SW 1271 (cell line): ENCODE measurements at regions not wholly inside any gene's neighbourhood (a gene's known extent, or its start where the extent isn't known, plus 50 kb on each side); places are given as distances from the start of the nearest gene placed in this dataset.
"Not testable (repeated sequence)": the region's sequence is repeated elsewhere in the genome, so short reads cannot be mapped to it uniquely, and the experiment has no call there.

Experiments used
- DNase-seq, 2 experiments: peaks; one replicate each; lab custom pipeline; 2025; lab: John Stamatoyannopoulos, UW

DNA sequence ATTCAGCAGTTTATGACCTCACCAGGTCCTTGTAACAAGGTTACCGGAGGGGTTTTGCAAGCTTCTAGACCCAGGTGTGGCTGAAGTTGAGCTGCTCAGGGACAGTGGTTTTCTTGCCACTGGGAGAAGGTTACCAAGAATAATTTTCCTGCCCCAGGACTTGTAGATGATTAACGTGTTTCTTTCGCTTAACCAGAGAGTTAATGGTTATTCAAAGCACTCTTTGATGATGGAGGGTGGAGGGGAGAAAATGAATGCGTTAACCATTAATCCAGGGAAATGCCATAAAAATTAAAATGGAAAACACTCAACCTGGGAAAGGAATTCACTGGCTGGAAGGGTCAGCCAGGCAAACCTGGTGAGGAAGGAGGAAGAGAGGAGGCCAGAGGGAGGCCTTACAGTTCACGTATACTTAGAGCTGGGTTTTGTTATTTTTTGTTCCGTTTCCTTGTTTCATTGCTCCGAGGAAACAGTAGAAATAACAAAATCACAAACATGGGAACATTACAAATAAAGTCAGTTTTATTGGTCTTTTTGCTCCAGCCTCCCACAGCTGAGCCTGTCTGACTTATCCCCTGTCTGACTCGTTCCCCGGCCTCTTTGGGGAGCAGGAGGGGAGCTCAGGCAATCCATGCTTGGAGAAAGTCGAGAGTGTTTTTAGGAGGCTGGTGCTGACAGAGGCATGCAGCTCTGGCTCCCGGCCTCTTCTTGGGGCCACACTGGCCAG, 207.5 kb upstream of the IRF2BP2 start:
- DNase-seq, result not testable (repeated sequence)

DNA sequence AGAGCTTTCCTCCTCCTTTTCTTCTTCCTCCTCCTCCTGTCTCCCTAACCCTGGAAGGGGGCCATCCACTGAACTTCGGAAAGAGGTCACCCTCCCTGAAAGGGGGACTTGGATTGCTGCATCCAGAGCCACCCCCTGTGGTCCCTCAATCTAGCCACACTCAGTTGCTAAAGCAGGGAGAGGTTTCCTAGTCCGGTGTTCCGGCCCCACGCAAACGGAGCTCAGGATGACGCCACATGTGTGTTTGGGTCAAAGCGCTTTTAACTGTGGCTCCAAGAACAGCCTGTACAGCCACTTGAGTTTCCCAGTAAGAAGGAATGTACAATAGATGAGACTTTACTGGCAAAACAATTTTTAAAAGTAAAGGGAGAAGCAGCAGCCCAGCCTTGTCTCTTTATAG, 206.9 kb upstream of the IRF2BP2 start:
- not testable (repeated sequence) for DNase-seq

DNA sequence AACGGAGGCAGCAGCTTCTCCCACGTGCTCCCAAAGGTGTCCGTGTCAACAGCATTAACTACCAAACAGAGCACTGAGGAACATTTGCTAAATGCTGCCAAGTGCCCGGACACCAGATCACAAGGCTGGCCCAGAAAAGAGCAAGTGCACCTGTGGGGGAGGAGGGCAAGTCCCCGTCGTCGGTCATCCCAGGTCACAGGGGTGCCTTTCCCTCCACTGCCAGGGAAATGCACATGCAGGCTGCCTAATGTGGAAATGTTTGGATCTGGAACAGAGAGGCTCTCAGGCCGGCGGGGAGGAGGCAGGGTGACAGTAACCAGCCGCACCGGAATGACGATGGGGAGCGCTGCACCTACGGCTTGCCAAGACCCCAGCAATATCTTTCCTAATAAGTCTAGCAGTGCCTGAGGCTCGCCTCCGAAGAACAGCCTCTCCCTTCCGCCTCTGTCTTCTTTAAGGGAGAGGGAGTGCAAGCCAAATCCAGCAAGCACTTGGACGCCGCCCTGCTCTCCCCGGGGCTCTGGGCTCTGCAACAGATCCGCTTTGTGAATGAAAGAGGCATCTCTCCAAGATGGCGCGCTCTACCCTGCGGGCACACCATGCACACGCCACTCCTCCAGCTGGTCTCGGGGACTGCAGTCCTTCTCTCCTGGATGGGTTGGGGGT, 206.3 kb upstream of the IRF2BP2 start:
- not testable (repeated sequence) for DNase-seq

DNA sequence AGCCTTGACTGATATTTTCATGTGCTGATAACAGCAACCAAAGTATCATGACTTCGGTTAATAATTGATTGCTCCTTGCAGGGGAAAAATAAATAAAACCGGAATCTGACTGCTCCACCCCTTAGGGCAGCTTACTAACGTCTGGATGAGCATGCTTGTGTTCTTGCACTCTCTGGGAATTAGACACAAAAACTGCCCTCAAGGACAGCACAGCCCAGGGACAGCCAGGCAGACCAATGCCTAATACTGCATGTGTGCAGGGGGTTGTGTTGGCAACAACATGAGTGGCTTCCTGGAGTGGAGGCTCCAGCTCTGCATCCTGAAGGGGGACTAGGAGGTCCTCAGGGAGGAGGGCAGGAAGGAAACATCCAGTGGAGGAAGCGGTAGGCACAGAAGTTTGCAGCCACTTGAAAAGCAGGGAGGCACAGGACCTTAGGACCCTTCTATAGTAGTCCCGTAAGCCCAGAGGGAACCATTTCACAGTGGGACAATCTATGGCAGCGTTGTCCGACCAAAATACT, 205.4 kb upstream of the IRF2BP2 start:
- DNase-seq, result not testable (repeated sequence)

DNA sequence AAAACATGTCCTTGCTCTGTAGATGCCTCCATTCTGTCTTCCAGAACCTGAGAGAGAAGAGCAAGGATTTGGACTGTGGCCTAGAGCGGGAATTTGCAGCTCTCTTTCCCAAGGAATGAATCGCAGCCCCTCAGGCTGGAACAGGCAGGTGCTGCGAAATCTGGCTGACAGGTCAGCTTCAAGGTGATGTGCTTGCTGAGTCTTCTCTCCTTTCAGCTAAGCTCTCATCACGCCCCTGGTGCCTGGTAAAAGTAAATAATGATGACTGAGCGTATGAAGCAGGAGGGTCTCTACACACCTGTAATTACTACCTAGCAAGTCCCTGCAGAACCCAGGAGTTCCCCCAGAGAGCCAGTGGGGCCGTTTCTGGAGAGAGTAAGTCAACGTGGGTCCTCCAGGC, 204.3 kb upstream of the IRF2BP2 start:
- not testable (repeated sequence) for DNase-seq

DNA sequence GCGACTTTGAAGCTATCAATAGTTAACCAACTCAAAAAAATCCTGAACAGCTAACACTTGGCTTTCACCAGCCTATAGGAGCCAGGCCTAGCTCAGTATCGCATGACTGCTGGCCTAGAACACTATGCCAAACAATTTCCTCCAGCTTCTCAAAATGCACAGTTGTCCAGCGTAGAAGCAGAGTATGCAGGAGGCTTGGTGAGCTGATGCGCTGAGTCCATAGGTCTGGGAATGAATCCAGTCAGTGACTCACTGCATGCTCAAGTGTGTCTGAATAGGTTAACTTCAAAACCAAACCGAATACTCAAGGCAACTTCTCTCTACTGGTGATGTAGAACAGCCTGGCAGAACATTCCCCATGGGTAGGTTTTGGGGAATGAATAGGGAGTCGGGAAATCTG, 201.8 kb upstream of the IRF2BP2 start:
- not testable (repeated sequence) for DNase-seq

DNA sequence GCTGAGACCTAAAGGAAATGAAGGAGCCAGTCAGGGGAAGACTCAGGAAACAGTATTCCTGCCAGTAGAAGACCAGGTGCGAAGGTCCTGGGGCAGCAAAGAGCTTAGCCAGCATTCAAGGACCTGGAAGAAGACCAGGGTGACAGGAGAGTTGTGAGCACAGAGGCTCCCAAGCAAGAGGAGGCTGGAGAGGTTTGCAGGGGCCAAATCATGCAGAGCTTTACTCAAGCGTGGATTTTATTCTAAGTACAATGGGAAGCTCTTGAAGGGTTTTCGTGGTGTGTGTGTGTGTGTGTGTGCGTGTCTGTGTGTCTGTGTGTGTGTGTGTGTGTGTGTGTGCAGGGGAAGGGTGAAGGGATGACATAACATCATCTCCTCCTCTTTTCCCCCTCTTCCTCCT, 200.7 kb upstream of the IRF2BP2 start:
- DNase-seq, result not testable (repeated sequence)

DNA sequence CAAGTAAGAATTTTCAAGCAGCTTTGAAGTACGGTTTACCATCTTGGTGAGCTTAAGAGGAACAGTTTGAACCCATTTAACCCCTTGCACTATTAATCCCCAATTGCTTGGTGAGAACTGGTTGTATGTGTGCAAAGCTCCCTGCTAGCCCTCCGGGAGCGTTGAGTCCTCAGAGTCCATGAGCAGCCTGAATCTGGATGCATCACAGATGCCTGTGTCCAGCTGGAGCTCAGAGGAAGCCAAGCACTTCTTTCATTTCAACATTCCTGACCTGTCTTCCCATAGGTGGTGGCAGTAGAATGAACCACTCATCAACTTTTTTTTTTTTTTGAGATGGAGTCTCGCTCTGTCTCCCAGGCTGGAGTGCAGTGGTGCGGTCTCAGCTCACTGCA, 199.9 kb upstream of the IRF2BP2 start:
- DNase-seq, result not testable (repeated sequence)

DNA sequence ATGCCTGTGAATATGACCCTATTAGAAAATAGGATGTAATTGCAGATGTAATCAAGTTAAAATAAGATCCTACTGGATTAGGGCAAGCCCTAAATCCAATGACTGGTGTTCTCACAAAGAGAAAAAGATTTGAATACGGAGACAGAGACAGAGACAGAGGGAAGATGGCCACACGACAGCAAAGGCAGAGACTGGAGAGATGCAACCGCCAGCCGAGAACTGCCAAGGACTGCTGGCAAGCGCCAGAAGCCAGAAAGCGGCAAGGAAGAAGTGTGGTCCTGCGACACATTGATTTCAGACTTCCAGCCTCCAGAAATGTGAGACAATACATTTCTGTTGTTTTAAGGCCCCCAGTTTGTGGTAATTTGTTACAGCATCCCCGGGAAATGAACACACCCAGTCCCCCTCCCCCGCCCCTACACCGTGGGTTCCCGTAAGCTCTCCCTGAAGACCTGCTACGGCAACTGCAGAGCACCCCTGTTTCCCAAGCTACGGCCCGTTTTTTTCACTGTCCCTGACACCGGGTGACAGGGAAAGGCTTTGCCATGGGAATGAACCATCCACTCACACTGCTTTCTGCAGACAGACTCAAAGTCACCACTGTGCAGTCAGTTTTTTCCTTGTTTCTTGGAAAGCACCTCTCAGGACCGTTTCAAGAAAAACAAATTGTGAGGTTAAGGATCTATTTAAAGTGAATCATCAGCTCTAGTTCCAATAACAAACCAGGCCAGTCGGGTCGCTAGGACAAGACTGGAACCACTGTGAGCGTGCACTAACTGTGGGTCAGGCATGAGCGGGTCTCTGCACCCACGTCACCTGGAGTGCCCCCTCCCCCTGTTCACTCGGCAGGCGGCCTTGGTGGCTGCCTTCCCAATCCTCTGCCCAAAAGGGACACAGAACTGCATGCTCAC, 199.2 kb upstream of the IRF2BP2 start:
- not testable (repeated sequence) for DNase-seq

DNA sequence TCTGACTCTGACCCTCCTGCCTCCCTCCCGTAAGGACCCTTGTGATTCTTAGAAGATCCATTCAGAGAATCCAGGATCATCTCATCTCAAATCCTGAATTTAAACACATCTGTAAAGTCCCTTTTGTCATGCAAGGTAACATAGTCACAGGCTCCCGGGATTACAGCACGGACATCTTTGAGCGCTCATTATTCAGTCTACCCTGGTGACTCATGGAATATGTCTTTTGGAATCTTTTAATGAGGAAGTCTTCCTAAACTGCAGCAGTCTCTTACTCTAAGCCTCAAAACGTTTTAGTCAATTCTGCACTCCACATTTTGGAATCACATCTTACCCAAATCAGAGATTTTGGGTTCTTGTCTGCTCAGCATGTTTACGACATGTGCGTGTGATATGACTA, 198.5 kb upstream of the IRF2BP2 start:
- not testable (repeated sequence) for DNase-seq

DNA sequence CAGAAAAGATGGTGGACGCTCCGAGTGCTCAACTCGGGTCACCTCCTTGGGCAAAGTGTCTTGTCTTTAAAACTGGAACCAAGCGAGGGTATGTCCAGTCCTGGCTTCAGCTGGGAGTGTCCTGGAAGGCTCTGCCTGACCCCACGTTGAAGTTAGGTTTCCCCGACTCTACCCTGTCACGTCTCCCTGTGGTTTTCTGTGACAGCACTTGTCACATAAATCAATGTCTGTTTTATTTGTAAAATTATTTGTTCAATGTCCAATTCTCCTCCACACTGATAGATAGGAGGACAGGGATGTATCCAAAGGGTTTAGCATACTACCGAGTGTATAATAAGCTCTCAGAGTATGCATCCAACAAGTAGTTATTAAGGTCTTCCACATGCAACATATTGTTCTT, 197.7 kb upstream of the IRF2BP2 start:
- not testable (repeated sequence) for DNase-seq

DNA sequence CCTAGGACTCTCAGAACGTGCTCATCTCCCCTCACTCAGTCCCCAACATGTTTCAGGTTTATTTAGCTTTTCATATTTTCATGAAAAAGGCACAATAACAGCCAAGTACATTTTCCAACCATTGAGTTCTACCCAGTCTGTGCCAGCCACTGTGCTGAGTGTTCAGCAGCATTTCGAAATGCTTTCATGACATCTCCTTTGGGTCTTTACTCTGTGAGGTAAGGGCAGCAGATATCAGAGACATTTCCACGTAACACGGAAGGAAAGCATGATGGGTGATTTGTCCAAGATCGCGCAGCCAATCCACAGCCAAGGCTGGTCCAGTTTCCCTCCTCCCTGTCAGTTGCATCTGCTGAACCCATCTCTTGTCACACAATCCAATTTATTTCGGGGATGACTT, 192.6 kb upstream of the IRF2BP2 start:
- DNase-seq, result not testable (repeated sequence)

DNA sequence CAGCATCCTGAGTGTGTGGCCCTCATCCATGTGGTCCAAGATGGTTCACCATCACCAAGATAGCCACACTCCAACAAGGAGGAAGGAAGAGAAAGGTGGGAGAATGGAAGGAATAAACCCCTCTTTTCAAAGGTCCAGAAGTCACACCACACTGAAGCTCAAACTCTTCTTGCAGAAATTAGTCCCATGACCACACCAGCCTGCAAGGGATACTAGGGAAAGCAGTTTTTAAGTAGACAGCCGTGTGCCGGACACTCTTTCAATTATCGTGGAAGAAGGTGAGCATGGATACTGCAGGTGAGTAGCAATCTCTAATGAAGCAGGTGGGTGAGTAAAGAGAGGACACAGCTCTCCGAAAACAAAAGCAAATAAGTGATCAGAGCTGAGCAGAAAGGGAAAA, 191.7 kb upstream of the IRF2BP2 start:
- DNase-seq, result not testable (repeated sequence)

DNA sequence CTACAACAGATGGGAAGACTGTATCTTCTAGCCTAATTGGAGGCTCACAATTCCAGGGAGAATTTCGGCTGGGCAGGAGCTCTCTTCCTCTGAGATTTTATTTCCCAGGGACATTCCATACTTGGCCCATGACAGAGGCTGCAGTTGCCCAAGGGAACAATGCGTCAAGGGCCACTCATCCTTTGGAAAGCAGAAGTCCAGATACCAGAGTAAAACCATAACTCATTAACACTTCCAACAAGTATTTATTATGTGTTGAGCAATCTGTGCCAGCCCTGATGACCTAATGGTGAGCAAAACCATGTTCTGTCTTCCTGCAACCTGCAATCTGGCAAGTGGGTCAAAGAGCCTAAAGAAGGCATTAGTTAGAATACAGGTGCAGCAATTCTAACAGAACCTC, 191.2 kb upstream of the IRF2BP2 start:
- not testable (repeated sequence) for DNase-seq

DNA sequence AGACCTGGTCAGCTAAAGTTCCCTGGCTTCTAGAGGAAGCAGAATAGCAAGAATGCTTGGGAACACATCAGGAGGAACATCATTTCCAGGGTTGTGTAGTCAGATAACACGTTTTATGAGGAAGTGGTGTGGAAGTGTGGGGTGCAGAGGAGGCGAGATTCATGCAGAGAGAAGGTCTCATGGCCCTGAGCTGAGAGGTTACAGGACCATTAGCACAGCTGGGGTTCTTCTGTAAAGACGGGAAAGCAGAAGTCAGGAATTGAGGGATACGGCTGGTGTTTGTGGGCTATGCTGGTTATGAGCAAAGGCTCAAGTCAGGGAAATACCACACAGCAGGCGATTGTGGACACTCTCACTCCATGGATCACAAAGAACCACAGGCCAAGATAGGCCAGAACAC, 190.6 kb upstream of the IRF2BP2 start:
- not testable (repeated sequence) for DNase-seq

DNA sequence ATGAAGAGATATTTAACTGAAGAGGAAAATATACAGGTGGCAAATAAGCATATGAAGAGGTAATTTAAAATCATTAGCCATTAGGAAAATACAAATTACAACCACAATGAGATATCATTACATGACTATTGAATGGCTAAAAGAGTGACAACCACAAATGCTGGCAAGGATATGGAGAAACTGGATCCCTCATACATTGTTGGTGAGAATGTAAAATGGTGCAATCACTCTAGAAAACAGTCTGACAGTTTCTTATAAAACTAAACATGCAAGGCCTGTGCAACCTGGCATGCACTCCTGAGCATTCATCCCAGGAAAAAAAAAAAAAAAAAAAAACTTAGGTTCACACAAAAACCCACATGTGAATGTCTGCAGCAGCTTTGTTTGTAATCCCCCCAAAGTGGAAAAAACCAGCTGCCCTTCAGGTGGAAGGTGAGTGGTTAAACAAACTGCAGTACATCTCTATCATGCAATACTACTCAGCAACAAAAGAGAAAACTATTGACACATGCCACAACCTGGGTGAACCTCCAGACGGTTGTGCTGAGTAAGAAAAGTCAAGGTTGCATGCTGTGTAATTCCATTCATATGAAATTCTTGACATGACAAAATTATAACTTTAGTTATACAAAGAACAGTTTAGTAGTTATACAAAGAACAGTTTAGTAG, 189.2 kb upstream of the IRF2BP2 start:
- DNase-seq, result not testable (repeated sequence)

DNA sequence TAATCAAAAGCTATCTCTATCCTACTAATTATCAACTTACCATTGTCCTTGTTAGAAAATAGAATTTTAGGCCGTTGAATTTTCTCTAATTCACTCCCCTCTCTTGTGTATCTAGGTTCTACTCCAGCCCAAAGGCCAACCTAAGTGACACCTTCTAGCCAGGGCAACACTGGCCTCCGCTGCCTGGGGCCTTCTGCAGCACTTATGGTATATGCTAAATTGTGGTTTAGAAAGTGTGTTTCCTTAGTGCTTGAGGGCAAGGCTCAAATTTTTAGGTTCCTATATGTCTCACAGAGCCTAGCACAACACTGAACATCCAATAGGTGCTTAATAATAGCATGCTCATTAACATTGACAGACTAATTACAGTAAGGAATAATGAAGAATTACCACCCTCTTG, 187.2 kb upstream of the IRF2BP2 start:
- not testable (repeated sequence) for DNase-seq

DNA sequence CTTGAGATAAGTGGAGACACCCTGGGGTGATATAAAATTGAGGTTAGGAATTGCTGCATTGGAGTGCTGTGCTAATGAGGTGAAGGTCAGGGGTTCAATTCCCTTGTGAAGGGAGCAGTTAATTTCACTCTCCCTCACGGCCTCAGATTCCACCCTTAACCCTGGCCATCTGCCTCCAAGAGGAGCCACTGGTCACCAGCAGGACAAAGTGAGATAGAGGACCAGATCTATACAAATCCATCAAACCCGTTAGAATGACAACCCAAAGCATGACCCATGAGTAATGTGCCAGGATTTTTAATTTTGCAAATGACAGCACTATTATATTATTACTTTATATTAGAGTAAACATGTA, 186.4 kb upstream of the IRF2BP2 start:
- not testable (repeated sequence) for DNase-seq

DNA sequence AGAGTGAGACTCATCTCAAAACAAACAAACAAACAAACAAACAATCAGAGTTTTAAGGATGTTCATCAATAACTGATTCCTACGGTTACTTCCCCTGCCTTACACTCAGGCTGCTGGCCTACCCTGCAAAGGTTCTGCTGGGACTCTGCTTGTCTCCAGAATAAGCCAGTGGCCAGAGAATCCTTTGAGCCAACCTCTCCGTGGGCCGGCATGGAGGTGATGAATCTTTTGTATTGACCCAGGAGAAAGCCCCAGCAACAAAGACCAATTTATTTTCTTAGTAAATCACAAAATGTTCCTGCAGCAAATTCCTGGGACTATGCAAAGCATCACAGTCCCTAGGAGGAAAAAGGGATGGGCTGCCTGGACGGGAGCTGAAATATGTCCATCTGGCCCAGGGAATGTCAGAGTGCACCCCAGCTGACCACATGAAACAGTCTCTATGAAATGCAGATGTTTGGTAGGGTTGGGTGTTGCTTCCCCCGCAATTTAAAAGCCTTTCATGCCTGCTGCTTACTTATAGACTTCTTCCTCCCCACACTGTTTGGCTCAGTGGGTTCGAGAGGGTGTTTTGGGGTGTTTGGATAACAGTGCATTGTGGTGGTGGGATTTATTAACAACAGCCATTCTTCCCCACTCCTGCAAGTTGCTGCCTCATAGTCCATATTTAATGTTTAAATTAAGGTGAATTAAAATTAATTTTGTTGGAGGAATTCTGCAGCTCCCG, 185.9 kb upstream of the IRF2BP2 start:
- not testable (repeated sequence) for DNase-seq

DNA sequence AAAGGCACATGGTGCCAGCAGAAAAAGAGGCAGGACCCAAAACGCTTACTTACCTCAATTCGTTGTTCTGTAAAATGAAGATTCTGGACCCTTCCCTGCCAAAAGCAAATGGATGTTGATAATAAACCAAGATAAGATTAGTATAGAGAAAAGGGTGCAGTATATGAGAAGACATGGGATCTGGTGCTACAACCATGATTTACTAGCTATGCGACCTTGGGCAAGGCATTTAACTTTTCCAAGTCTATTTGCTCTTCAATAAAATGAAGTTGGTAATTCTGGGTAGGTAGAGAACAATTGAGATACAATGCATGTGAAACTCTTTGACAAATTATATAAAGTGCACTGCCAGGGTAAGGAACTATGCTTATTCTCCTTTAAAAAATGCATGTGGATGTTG, 185.0 kb upstream of the IRF2BP2 start:
- DNase-seq, result not testable (repeated sequence)

DNA sequence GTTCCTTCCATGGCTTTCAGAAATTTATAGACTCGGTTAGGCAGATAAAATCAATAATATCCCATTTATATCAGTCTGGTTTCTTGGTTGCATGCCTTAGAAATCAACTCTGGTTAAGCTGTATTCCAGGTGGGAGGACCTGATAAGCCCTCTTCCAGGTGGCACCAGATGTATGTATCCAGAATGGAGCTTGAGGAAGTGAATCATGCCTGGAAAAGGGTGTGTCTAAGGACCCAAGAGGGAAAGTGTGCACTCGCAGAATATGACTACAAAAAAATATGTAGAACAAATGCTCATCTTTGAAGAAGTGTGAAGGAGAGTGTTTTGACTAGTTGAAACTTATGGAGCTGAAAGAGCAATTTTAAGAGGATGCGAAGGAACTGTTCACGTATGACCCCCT, 184.5 kb upstream of the IRF2BP2 start:
- DNase-seq, result not testable (repeated sequence)
